HG03064 (cell line): ENCODE measurements at regions not wholly inside any gene's neighbourhood (a gene's known extent, or its start where the extent isn't known, plus 50 kb on each side); places are given as distances from the start of the nearest gene placed in this dataset.

Source experiments
- ATAC-seq: cut with Tn5 transposase; IDR thresholded peaks from one replicate; pipeline ENCODE4 v1.9.1; 2021; ENCODE audit warnings: low read depth; ENCODE audit not compliant: unreplicated experiment

DNA sequence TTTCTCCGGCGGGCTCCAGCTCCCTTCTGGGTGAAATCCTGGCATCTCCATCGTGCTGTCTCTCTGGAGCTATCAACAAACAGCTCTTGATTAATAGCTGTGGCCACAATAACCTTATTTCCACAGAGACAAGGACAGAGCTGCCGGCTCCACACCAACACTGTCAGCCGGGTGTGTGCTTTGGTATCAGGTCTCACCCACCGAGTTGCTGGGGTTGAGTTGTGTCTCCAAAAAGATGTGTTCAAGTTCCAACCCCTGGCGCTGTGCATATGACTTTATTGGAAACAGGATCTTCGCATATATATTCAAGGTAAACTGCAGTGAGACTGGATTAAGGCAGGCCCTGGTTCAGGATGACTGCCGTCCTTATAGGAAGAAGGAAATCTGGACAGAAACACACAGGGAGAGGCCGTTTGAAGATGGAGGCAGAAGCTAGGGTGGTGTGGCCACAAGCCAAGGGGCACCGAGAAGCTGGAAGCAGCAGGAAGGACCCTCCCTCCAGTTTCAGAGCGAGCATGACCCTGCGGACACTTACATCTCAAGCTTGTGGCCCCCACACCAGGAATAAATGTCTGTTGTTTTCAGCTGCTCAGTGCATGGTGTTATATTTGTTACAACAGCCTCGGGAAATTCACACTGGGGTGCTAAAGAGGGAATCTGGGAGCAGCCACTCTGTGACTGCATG is 88.4 kb upstream of the TMPRSS2 start:
- ATAC-seq = no peak

DNA sequence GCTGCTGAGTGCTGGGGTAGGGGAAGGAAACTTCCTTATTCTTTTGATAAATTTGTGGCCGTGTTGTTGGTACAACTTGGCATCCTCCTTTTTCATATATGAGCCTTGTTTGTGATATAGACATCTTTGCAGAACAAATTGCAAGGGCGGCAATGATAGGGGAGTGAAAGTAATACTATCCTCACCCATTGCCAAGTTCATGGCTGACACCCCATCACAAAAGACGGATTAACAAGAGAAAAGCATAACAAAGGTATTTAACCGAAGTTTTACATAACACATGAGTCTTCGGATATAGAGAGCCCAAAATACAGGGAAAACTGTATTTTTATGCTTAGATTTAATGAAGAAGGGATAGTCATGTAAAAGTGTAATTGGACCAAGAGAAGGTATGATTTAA is 86.3 kb upstream of the TMPRSS2 start:
- no peak for ATAC-seq

DNA sequence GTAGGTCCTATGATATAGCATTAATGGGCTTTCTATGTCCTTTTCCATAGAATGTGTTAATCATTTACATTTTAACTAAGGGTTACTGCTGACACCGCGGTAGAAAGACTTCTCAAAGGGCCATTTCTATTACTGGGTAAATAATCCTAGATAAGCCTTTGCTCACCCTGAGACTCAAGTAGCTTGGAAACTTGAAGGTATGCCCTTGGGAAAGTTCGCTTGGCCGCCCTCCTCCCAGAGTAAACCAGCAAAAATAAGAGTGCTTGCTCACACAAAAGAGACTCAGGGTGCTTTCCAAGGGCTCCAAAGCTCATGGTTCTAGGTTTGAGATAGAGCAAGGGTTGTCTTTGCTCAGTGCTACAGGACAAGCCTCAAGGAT is 85.8 kb upstream of the TMPRSS2 start:
- ATAC-seq = no peak

DNA sequence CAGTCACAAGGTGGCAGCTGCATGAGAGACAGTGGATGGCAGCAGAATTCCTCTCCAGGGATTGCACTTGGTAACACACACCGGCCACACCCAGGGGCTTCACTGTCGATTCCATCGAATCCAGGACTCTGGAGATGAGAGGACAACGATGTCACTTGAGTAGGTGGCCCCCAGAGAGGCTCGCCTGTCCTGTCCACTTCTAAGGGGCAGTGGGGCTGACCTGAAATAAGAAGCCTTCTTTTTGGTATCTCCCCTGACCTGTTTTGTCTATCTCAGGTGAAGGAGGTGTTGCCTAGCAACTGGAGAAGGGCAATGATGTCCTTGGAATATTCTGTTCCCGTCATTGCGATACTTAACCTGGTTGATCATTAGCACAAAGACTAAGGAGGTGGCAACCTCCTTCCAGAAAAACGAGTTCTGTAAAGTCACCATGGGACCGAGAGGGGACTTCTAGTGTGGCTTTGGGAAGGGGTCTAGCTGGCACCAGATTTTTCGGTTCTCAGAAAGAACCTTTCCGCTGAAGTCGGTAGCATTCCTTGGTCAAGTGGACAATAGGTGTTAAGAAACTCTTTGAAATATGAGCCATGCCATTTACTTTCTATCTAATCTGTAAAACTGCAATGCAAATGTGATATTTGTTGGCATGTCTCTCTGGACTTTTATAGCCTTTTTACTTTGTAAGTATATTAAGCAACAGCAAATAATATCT is 85.2 kb upstream of the TMPRSS2 start:
- ATAC-seq = no peak

DNA sequence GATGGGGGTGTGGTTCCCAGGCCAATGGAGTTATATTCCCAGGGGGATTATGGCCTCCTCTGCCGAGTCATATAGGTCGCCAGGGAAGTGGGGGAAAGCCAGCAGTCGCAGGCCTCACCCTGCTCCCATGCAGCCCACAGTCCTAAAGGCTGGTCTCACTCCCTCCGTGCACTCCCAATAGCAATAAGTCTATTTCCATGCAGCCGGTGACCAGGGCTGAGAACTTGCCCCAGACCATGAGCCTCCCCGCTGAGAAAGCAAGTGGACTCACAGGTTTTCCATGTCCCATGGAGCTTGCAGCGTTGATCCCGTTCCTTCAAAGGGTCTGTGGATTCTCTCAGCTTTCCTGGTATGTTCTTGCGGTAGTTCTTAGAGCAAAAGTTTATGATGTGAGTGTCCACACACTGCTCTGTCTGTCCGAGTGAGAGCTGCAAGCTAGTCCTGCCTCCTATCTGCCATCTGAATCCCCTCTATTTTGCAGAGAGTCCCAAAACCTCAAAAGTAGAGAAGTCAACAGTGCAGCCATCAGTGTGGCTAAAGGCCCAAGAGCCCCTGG is 81.7 kb upstream of the TMPRSS2 start:
- ATAC-seq = no peak

GRCh38 chr21:41589131-41589530 is 81.2 kb upstream of the TMPRSS2 start:
- ATAC-seq = no peak

DNA sequence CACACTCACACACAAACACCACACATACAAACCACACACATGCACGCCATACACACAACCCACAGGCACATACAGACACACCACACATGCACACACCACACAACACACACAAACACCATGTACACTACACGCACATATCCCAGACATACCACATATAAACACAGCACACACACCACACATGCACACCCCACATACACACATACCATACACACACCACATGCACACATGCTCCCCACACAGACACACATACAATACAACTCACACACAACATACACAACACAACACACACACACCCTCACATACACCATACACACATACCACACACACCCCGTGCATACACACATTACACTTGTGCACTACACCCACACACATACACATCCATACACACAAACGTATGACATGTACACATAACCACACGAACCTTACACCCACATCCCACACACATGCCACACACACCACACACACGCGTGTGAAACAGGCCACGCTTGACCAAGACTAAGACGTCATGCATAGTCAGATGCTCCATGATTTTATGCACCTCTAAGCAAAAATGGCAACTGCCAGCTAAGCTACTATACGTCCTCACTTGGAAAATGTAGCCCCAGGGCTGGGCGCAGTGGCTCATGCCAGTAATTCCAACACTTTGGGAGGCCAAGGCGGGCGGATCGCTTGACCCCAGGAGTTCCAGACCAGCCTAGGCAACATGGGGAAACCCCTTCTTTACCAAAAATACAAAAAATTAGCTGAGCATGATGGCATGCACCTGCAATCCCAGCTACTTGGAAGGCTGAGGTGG is 77.4 kb upstream of the TMPRSS2 start:
- no peak for ATAC-seq

DNA sequence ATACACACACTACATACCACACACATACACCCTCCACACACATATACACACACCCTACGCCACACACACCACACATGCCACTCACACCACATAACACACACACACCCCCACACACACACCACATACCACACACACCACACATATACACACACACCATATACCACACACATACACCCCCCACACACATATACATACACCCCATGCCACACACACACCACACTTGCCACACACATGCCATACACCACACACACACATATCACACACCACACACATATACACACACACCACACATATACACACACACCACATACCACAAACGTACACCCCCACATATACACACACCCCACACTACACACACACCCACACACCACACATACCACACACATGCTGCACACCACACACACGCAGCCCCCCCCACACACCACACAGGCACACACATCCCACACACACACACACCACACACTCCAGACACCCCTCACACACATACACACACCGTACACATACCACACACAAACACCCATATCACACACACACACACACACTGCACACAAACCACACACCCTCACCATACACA is 76.7 kb upstream of the TMPRSS2 start:
- ATAC-seq = no peak

DNA sequence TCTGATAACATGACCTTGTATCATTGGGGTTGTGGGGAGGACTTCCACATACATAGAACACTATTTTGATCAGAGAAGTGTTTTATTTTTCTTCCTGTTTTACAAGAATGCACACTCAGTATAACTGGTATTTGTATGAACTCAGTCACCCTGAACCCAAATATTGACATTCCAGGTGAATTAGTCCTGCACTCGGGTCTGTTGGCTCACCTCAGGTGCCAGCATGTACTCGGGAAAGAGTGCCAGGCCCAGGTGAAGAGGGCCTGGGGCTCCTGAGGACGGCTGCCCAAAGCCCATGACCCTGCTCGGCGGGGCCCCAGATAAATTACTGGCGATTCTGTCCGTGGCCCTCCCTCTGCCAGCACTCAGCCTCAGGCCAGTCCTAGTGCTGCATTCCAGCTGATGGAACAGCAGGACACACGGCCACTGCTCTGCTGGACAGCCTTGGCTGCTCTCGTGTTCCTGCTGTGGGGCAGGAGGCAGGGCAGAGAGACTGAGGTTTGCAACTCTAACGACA is 75.4 kb upstream of the TMPRSS2 start:
- ATAC-seq = no peak

DNA sequence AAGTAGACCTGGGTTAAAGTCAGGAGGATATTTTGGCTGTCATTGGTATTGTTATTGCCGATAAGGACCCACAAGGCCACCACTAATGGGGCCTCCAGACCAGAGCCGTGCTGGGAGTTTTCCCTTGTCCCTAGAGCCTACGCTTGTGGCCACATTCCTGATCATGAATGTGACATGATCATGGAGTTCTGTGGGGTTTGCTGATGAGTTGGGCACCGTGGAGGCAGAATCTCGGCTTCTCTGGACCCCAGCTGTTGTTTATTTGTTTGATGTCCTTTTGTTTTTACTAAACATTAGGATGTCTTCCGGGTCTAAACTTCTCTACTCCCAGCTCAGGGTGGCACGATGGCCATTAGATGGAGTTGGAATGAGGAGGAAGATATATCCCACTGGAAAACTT is 74.9 kb upstream of the TMPRSS2 start:
- ATAC-seq = no peak

DNA sequence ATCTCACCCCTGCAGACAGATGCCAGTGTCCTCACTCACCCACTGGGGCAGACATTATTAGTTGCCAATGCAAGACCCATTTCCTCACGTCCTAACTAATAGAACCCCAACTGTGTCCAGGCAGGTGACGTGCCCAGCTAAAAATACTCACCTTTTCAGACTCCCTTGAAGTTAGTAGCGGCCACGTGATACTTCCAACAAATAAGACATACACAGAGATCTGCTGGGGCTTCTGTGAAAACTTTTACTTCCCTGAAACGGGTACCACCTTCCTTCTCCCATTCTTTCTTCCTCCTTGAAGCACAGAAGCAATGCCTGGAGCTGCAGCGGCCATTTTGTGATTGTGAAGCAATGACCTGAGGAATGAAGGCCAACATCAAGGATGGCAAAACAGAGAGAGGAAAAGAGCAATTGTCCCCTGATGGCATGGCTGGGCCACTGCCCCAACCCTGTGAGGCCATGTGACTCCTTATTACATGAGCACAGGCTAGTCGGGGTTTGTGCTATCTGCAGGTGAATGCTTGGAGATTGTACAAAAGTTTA is 74.4 kb upstream of the TMPRSS2 start:
- ATAC-seq = no peak

GRCh38 chr21:41581592-41582228 is 73.8 kb upstream of the TMPRSS2 start:
- no peak for ATAC-seq

GRCh38 chr21:41580758-41581554 is 73.0 kb upstream of the TMPRSS2 start:
- ATAC-seq = no peak

DNA sequence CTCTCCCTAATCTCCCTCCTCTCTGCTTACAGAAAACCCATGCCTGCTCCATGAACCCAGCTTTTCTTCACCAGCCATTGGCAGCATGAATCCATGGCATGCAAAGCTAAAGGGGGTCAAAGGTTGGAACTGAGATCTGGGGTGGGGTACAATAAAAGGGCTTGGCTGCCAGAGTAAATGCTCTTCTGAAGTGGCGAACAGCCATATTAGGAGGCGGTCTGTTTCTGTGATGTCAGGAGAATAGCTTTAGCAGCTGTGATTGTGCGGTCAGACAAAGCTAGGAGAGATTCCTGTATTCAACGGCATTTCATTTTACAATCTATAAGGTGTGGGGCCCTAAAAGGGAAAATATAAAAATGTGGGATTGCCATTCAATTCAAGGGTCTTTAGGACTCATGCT is 71.7 kb upstream of the TMPRSS2 start:
- ATAC-seq = no peak

DNA sequence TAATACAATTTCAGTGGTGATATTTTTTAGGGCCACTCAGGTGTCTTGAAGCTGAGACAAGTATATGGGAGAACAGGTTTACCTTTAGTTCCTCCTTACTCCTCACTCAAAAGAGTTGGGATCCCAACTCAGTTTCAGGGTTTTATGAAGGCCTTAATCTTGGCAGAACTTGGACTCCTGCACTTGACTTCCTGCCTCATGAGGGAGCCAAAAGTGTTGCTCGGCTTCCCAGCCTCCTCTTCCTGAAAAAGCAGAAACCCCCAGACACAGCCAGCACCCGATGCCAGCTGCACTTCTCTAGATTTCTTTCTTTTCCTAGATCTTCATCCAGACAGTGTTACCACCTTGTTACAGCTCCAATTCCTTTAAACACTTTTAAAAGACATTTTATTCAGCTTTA is 70.8 kb upstream of the TMPRSS2 start:
- ATAC-seq = no peak

DNA sequence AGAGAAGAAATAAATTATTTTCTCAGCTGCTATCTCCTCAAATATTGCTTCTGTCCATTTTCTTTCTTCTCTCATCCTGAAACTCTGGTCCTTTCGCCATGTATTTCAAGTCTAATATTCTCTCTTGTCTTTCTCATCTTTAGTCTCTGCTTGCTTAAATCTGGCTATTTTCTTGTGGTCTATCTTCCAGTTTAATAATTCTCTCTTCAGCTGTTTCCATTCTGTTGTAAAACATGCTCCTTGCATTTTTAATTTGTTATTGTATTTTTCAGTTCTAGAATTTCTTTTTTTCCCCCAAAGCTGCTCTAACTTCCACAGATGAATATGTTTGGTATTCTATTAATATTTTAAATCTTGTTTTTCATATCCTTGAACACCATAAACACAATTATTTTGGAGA is 70.1 kb upstream of the TMPRSS2 start:
- no peak for ATAC-seq

GRCh38 chr21:41576013-41576615 is 68.2 kb upstream of the TMPRSS2 start:
- no peak for ATAC-seq

DNA sequence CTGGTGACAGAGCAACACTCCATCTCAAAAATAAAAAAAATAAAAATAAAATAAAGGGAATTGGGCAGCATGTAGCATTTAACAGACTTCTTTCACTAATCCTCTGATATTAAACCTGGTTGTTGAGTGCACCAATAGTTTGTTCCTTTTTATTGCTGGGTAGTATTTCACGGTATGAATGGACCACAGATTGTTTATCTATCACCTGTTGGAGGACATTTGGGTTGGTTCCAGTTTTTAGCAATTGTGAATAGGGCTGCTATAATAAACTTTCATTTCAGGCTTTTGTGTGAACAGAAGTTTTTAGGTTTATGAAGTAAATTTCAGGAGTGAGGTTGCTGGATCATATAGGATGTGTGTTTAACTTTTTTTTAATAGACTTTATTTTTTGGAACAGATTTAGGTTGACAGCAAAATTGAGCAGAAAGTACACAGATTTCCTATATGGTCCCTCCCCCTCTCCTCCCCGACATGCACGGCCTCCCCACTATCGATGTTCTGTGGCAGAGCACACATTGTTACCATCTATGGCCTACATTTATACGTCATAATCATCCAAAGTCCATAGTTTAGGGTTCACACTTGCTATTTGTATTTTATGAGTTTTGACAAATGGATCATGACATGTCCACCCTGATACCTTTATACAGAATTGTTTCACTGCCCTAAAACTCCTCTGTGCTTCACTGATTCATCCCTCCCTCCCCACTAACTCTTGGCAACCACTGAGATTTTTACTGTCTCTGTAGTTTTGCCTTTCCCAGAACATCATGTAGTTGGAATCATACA is 66.1 kb upstream of the TMPRSS2 start:
- no peak for ATAC-seq
